HL-60 (cell line): ENCODE measurements at regions not wholly inside any gene's neighbourhood (a gene's known extent, or its start where the extent isn't known, plus 50 kb on each side); places are given as distances from the start of the nearest gene placed in this dataset.

Experiments used
- POLR2AphosphoS5 ChIP-seq: IDR thresholded peaks from 2 replicates; pipeline ENCODE4 v1.6.1; 2012; ENCODE audit warnings: low read depth
- TF ChIP-seq, protein P1 (sequence below): IDR thresholded peaks from one replicate; pipeline ENCODE4 v1.5.1; 2011; ENCODE audit warnings: low read length, control low read depth, inconsistent platforms; ENCODE audit not compliant: insufficient read depth
- TF ChIP-seq, protein P2 (sequence below): IDR thresholded peaks from 2 replicates; pipeline ENCODE4 v1.6.1; 2012; ENCODE audit warnings: low read depth; ENCODE audit not compliant: insufficient replicate concordance

DNA sequence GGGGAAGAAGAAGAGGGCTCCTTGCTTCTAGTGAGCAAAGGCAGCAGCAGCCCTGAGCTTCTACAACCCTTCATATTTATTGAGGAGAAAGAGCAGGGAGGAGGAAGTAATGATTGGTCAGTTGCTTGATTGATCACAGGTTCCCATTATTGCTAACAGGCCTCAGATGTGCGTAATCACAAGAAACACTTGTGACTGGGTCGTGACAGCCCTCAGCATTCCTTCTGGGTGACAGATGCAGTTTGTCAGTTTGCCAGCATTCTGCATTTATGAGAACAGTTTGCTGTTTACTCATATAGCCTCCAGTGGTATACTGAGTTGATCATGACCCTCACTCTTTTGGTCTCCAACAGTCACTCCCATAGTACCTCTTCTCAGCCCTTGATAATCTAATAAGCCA is 111.5 kb upstream of the TNC start:
- TF ChIP-seq, protein P1, sequence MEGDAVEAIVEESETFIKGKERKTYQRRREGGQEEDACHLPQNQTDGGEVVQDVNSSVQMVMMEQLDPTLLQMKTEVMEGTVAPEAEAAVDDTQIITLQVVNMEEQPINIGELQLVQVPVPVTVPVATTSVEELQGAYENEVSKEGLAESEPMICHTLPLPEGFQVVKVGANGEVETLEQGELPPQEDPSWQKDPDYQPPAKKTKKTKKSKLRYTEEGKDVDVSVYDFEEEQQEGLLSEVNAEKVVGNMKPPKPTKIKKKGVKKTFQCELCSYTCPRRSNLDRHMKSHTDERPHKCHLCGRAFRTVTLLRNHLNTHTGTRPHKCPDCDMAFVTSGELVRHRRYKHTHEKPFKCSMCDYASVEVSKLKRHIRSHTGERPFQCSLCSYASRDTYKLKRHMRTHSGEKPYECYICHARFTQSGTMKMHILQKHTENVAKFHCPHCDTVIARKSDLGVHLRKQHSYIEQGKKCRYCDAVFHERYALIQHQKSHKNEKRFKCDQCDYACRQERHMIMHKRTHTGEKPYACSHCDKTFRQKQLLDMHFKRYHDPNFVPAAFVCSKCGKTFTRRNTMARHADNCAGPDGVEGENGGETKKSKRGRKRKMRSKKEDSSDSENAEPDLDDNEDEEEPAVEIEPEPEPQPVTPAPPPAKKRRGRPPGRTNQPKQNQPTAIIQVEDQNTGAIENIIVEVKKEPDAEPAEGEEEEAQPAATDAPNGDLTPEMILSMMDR = no peak
- TF ChIP-seq, protein P2, sequence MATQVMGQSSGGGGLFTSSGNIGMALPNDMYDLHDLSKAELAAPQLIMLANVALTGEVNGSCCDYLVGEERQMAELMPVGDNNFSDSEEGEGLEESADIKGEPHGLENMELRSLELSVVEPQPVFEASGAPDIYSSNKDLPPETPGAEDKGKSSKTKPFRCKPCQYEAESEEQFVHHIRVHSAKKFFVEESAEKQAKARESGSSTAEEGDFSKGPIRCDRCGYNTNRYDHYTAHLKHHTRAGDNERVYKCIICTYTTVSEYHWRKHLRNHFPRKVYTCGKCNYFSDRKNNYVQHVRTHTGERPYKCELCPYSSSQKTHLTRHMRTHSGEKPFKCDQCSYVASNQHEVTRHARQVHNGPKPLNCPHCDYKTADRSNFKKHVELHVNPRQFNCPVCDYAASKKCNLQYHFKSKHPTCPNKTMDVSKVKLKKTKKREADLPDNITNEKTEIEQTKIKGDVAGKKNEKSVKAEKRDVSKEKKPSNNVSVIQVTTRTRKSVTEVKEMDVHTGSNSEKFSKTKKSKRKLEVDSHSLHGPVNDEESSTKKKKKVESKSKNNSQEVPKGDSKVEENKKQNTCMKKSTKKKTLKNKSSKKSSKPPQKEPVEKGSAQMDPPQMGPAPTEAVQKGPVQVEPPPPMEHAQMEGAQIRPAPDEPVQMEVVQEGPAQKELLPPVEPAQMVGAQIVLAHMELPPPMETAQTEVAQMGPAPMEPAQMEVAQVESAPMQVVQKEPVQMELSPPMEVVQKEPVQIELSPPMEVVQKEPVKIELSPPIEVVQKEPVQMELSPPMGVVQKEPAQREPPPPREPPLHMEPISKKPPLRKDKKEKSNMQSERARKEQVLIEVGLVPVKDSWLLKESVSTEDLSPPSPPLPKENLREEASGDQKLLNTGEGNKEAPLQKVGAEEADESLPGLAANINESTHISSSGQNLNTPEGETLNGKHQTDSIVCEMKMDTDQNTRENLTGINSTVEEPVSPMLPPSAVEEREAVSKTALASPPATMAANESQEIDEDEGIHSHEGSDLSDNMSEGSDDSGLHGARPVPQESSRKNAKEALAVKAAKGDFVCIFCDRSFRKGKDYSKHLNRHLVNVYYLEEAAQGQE = no peak
- TF ChIP-seq POLR2AphosphoS5 = no peak
